SU-DHL-6 (cell line): ENCODE measurements at regions not wholly inside any gene's neighbourhood (a gene's known extent, or its start where the extent isn't known, plus 50 kb on each side); places are given as distances from the start of the nearest gene placed in this dataset.

Experiments used
- H2AFZ ChIP-seq: fragments of 200-600 bp; sonication (generic); 2 replicates; pipeline ENCODE4 v1.6.1; 2014; ENCODE audit warnings: low read depth, mild to moderate bottlenecking, moderate library complexity, mixed read lengths, antibody characterized with exemption, low read length; ENCODE audit not compliant: severe bottlenecking
- H3F3A ChIP-seq: fragments of 200-600 bp; shearing (Covaris generic); 2 replicates; pipeline ENCODE4 v1.6.0; 2016; ENCODE audit warnings: antibody characterized with exemption, mild to moderate bottlenecking; ENCODE audit not compliant: insufficient read depth
- H3K27ac ChIP-seq: fragments of 200-600 bp; sonication (generic); 2 replicates; pipeline ENCODE4 v1.5.1; 2016; ENCODE audit warnings: low read depth, mild to moderate bottlenecking, low read length, moderate library complexity, mixed read lengths
- H3K27me3 ChIP-seq: fragments of 200-600 bp; sonication (generic), shearing (Covaris generic); 2 replicates; pipeline ENCODE4 v1.6.0; 2014; ENCODE audit warnings: mild to moderate bottlenecking, low read length
- H3K36me3 ChIP-seq: fragments of 200-600 bp; sonication (generic); 2 replicates; pipeline ENCODE4 v1.6.1; 2014; ENCODE audit warnings: mild to moderate bottlenecking, low read length, mixed read lengths
- H3K4me2 ChIP-seq: fragments of 300-600, 200-600 bp; shearing (Covaris generic), sonication (generic); 2 replicates; pipeline ENCODE4 v1.6.0; 2014; ENCODE audit warnings: low read length, low read depth, mild to moderate bottlenecking; ENCODE audit not compliant: poor library complexity, severe bottlenecking
- H3K4me3 ChIP-seq: fragments of 200-600 bp; sonication (generic); 2 replicates; pipeline ENCODE4 v1.5.1; 2014; ENCODE audit warnings: antibody characterized with exemption, low read length, mild to moderate bottlenecking, mixed read lengths; ENCODE audit not compliant: insufficient read depth, poor library complexity, severe bottlenecking
- H3K79me2 ChIP-seq: fragments of 200-600 bp; sonication (generic); 2 replicates; pipeline ENCODE4 v1.6.1; 2014; ENCODE audit warnings: mild to moderate bottlenecking, low read length, moderate library complexity; ENCODE audit not compliant: insufficient read depth
- H3K9ac ChIP-seq: fragments of 200-600 bp; sonication (generic); 2 replicates; pipeline ENCODE4 v1.7.0; 2014; ENCODE audit warnings: mild to moderate bottlenecking, low read length
- H3K9me2 ChIP-seq: fragments of 200-600 bp; sonication (generic); replicated peaks from 2 replicates; pipeline ENCODE4 v1.6.1; 2014; ENCODE audit warnings: low read length; ENCODE audit not compliant: insufficient read depth
- H3K9me3 ChIP-seq: fragments of 200-600 bp; sonication (generic); 2 replicates; pipeline ENCODE4 v1.6.1; 2014; ENCODE audit warnings: low read length, mixed read lengths; ENCODE audit not compliant: insufficient read depth
- H4K20me1 ChIP-seq: fragments of 200-600 bp; sonication (generic); 2 replicates; pipeline ENCODE4 v1.6.1; 2014; ENCODE audit warnings: low read depth, mild to moderate bottlenecking, antibody characterized with exemption, low read length, moderate library complexity, mixed read lengths
- EZH2phosphoT487 ChIP-seq: fragments of 200-600 bp; sonication (generic), shearing (Covaris generic); conservative IDR thresholded peaks from 2 replicates; pipeline ENCODE4 v1.6.1; 2018; ENCODE audit warnings: mild to moderate bottlenecking, antibody characterized with exemption, low read length, moderate library complexity, mixed read lengths
- TF ChIP-seq, protein P1 (sequence below): fragments of 200-600 bp; sonication (generic); IDR thresholded peaks from one replicate; pipeline ENCODE4 v1.5.1; 2017; ENCODE audit warnings: antibody characterized with exemption, mild to moderate bottlenecking, low read length, moderate library complexity; ENCODE audit not compliant: insufficient read depth, poor library complexity, severe bottlenecking

DNA sequence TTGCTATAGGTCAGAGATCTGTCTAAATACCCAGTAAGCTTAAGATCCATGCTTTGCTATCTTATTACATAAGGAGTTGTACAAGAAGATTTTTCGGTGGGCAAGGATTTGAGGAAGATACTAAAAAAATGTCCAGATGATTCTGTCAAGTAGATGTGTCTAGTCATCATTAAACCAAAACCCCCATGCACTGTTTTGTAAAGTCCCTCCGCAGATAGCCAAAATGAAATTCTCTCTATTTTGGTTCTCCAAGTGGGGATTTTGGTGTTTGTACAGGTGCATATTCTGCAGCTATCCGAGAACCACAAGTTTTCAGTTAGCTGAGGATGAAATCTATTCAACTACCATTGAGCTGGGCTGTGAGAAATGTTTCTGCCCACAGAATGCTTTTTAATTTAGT is 994.8 kb downstream of the NLGN4X start:
- Histone ChIP-seq H3K9me2 (no peaks in the 10 kb centered on the region), H3K79me2 (no peaks in the 10 kb centered on the region), H4K20me1 (no peaks in the 10 kb centered on the region), H3K9ac (no peak overlapping the region), H3K4me2 (no peak overlapping the region), H3K9me3 (no peaks in the 10 kb centered on the region), H3K4me3 (no peak overlapping the region), H3K27me3 (no peaks in the 10 kb centered on the region), H3K27ac (no peak overlapping the region), H2AFZ (no peak overlapping the region), H3K36me3 (no peaks in the 10 kb centered on the region), H3F3A (no peaks in the 10 kb centered on the region)
- TF ChIP-seq, protein P1, sequence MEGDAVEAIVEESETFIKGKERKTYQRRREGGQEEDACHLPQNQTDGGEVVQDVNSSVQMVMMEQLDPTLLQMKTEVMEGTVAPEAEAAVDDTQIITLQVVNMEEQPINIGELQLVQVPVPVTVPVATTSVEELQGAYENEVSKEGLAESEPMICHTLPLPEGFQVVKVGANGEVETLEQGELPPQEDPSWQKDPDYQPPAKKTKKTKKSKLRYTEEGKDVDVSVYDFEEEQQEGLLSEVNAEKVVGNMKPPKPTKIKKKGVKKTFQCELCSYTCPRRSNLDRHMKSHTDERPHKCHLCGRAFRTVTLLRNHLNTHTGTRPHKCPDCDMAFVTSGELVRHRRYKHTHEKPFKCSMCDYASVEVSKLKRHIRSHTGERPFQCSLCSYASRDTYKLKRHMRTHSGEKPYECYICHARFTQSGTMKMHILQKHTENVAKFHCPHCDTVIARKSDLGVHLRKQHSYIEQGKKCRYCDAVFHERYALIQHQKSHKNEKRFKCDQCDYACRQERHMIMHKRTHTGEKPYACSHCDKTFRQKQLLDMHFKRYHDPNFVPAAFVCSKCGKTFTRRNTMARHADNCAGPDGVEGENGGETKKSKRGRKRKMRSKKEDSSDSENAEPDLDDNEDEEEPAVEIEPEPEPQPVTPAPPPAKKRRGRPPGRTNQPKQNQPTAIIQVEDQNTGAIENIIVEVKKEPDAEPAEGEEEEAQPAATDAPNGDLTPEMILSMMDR = no peak
- no peak for TF ChIP-seq EZH2phosphoT487

- H3K36me3 ChIP-seq = no peaks in the 10 kb centered on the region
- no peaks in the 10 kb centered on the region for H3K9me2 ChIP-seq
- no peak overlapping the region for H3K4me3 ChIP-seq
- H3K27ac ChIP-seq = no peak overlapping the region
- TF ChIP-seq, protein P1 = no peak
- TF ChIP-seq EZH2phosphoT487 = no peak
- H3F3A ChIP-seq = no peaks in the 10 kb centered on the region
- H4K20me1 ChIP-seq = no peaks in the 10 kb centered on the region
- H3K9ac ChIP-seq = no peak overlapping the region
- H2AFZ ChIP-seq = no peak overlapping the region
- no peaks in the 10 kb centered on the region for H3K9me3 ChIP-seq
- H3K79me2 ChIP-seq = no peaks in the 10 kb centered on the region
- no peak overlapping the region for H3K4me2 ChIP-seq
- H3K27me3 ChIP-seq = no peaks in the 10 kb centered on the region
Measured at GRCh38 chrX:5220421-5220820, 1008.2 kb downstream of the NLGN4X start.

- H3K4me3 ChIP-seq = no peak overlapping the region
- H4K20me1 ChIP-seq = no peaks in the 10 kb centered on the region
- no peak overlapping the region for H3K27ac ChIP-seq
- H3K4me2 ChIP-seq = no peak overlapping the region
- no peaks in the 10 kb centered on the region for H3K79me2 ChIP-seq
- no peaks in the 10 kb centered on the region for H3F3A ChIP-seq
- no peaks in the 10 kb centered on the region for H3K9me2 ChIP-seq
- no peaks in the 10 kb centered on the region for H3K9me3 ChIP-seq
- no peak overlapping the region for H3K9ac ChIP-seq
- H3K36me3 ChIP-seq = no peaks in the 10 kb centered on the region
- no peak for TF ChIP-seq EZH2phosphoT487
- TF ChIP-seq, protein P1 = no peak
- no peak overlapping the region for H2AFZ ChIP-seq
- H3K27me3 ChIP-seq = no peaks in the 10 kb centered on the region
Measured at GRCh38 chrX:5194806-5195205, 1033.9 kb downstream of the NLGN4X start.
